NCI-H69 (cell line): ENCODE measurements at regions not wholly inside any gene's neighbourhood (a gene's known extent, or its start where the extent isn't known, plus 50 kb on each side); places are given as distances from the start of the nearest gene placed in this dataset.

Experiments used
- DNase-seq: peaks from one replicate; lab custom pipeline; 2025; lab: John Stamatoyannopoulos, UW

GRCh38 chr18:57243624-57244179 is 96.8 kb downstream of the BOD1L2 start:
- DNase-seq: peak; percentile 37

- DNase-seq: no peak
Observed at GRCh38 chr18:57249179-57249578, 102.3 kb downstream of the BOD1L2 start.

GRCh38 chr18:57249883-57250282 is 102.5 kb upstream of the ST8SIA3 start:
- DNase-seq: no peak

- no peak for DNase-seq
Observed at GRCh38 chr18:57251747-57252146, 100.6 kb upstream of the ST8SIA3 start.

GRCh38 chr18:57253903-57254302 is 98.5 kb upstream of the ST8SIA3 start:
- no peak for DNase-seq

GRCh38 chr18:57258131-57258777 is 94.1 kb upstream of the ST8SIA3 start:
- peak; percentile 64 for DNase-seq

- DNase-seq: peak; percentile 29
Observed at GRCh38 chr18:57267368-57267925, 84.9 kb upstream of the ST8SIA3 start.

GRCh38 chr18:57269756-57270155 is 82.6 kb upstream of the ST8SIA3 start:
- no peak for DNase-seq

GRCh38 chr18:57270156-57270555 is 82.2 kb upstream of the ST8SIA3 start:
- DNase-seq: no peak

- DNase-seq: no peak
Observed at GRCh38 chr18:57273194-57273593, 79.2 kb upstream of the ST8SIA3 start.

GRCh38 chr18:57275111-57275510 is 77.2 kb upstream of the ST8SIA3 start:
- peak; percentile 94 for DNase-seq

GRCh38 chr18:57276829-57277228 is 75.5 kb upstream of the ST8SIA3 start:
- no peak for DNase-seq

- DNase-seq: no peak
Observed at GRCh38 chr18:57278933-57279332, 73.4 kb upstream of the ST8SIA3 start.

- DNase-seq: no peak
Observed at GRCh38 chr18:57281519-57281918, 70.8 kb upstream of the ST8SIA3 start.

- DNase-seq: no peak
Observed at GRCh38 chr18:57286949-57287348, 65.4 kb upstream of the ST8SIA3 start.

GRCh38 chr18:57287766-57288165 is 64.6 kb upstream of the ST8SIA3 start:
- no peak for DNase-seq

GRCh38 chr18:57294547-57294946 is 57.8 kb upstream of the ST8SIA3 start:
- DNase-seq: peak; percentile 36

- peak; percentile 44 for DNase-seq
Observed at GRCh38 chr18:57296336-57296735, 56.0 kb upstream of the ST8SIA3 start.

GRCh38 chr18:57297306-57297705 is 55.1 kb upstream of the ST8SIA3 start:
- DNase-seq: no peak

- no peak for DNase-seq
Observed at GRCh38 chr18:57299931-57300330, 52.4 kb upstream of the ST8SIA3 start.

GRCh38 chr18:57301573-57302559 is 50.5 kb upstream of the ST8SIA3 start:
- peak; percentile 85 for DNase-seq
